ENCODE measurements at regions not wholly inside any gene's neighbourhood (a gene's known extent, or its start where the extent isn't known, plus 50 kb on each side); places are given as distances from the start of the nearest gene placed in this dataset.

- Histone ChIP-seq H3K27me3 (no peaks in the 10 kb centered on the region), H3K36me3 (no peaks in the 10 kb centered on the region), H3K4me3 (no peak overlapping the region), H3K4me1 (peaks cover 0 to 6% (median 0%) of the 10 kb centered on the region in 4 donors), H3K27ac (no peak overlapping the region), H3K9me3 (no peaks in the 10 kb centered on the region)
- no peak for DNase-seq (ENCODE audit: low spot score in 2 of 2)
- 45% methylated on average over 3 of the region's 3 CpGs for WGBS, 2 donors
- TF ChIP-seq POLR2A (IDR thresholded peaks at IDR 0.05): no peak
- no peak for TF ChIP-seq CTCF (IDR thresholded peaks at IDR 0.05)
- TF ChIP-seq EP300 (IDR thresholded peaks at IDR 0.05): no peak
Observed at GRCh38 chr4:160233141-160233540, 1130.3 kb downstream of the RAPGEF2 start.

- no peak for TF ChIP-seq POLR2A (IDR thresholded peaks at IDR 0.05)
- no peak for TF ChIP-seq EP300 (IDR thresholded peaks at IDR 0.05)
- no peak for TF ChIP-seq CTCF (IDR thresholded peaks at IDR 0.05)
- Histone ChIP-seq H3K27me3 (no peaks in the 10 kb centered on the region), H3K4me1 (peaks cover 0 to 6% (median 0%) of the 10 kb centered on the region in 4 donors), H3K27ac (no peak overlapping the region), H3K36me3 (no peaks in the 10 kb centered on the region), H3K9me3 (no peaks in the 10 kb centered on the region), H3K4me3 (no peak overlapping the region)
- no peak for DNase-seq (ENCODE audit: low spot score in 2 of 2)
- WGBS, 2 donors: 36 to 44% methylated on average over 2 of the region's 2 CpGs
Observed at GRCh38 chr4:160235285-160235684, 1132.4 kb downstream of the RAPGEF2 start.

- peaks cover 0 to 3% (median 0%) of the 10 kb centered on the region in 4 donors for H3K9me3 ChIP-seq
- no peak for TF ChIP-seq EP300 (IDR thresholded peaks at IDR 0.05)
- no peak for TF ChIP-seq CTCF (IDR thresholded peaks at IDR 0.05)
- no peak for TF ChIP-seq POLR2A (IDR thresholded peaks at IDR 0.05)
- no peaks in the 10 kb centered on the region for H3K27me3 ChIP-seq
- no peak for DNase-seq (ENCODE audit: low spot score in 2 of 2)
- H3K27ac ChIP-seq: no peak overlapping the region
- H3K4me3 ChIP-seq: no peak overlapping the region
- H3K4me1 ChIP-seq: peaks cover 0 to 6% (median 0%) of the 10 kb centered on the region in 4 donors
- no peaks in the 10 kb centered on the region for H3K36me3 ChIP-seq
Observed at GRCh38 chr4:160235771-160236170, 1132.9 kb downstream of the RAPGEF2 start.

- 72 to 74% methylated on average over 1 of the region's 1 CpG for WGBS, 2 donors
Observed at GRCh38 chr4:160238790-160239189, 1135.9 kb downstream of the RAPGEF2 start.

GRCh38 chr4:160247091-160247656 lies 1144.3 kb downstream of the RAPGEF2 start:
- no peaks in the 10 kb centered on the region for H3K9me3 ChIP-seq
- DNase-seq (ENCODE audit: low spot score in 2 of 2): no peak
- no peak overlapping the region for H3K27ac ChIP-seq
- H3K4me1 ChIP-seq: no peaks in the 10 kb centered on the region
- H3K36me3 ChIP-seq: no peaks in the 10 kb centered on the region
- TF ChIP-seq EP300 (IDR thresholded peaks at IDR 0.05): no peak
- no peak for TF ChIP-seq CTCF (IDR thresholded peaks at IDR 0.05)
- TF ChIP-seq POLR2A (IDR thresholded peaks at IDR 0.05): no peak
- WGBS, 2 donors: 96 to 97% methylated on average over 6 to 7 of the region's 7 CpGs
- no peak overlapping the region for H3K4me3 ChIP-seq
- no peaks in the 10 kb centered on the region for H3K27me3 ChIP-seq

More at GRCh38 chr4:160238790-160239189, 1135.9 kb downstream of the RAPGEF2 start:
- H3K36me3 ChIP-seq: no peaks in the 10 kb centered on the region
- no peaks in the 10 kb centered on the region for H3K27me3 ChIP-seq
- DNase-seq (ENCODE audit: low spot score in 2 of 2): no peak
- H3K27ac ChIP-seq: no peak overlapping the region
- peaks cover 0 to 6% (median 0%) of the 10 kb centered on the region in 4 donors for H3K4me1 ChIP-seq
- H3K4me3 ChIP-seq: no peak overlapping the region
- H3K9me3 ChIP-seq: peaks cover 0 to 6% (median 0%) of the 10 kb centered on the region in 4 donors
- TF ChIP-seq CTCF (IDR thresholded peaks at IDR 0.05): no peak
- TF ChIP-seq EP300 (IDR thresholded peaks at IDR 0.05): no peak
- TF ChIP-seq POLR2A (IDR thresholded peaks at IDR 0.05): no peak
